Keratinocyte (primary cell): ENCODE measurements at regions not wholly inside any gene's neighbourhood (a gene's known extent, or its start where the extent isn't known, plus 50 kb on each side); places are given as distances from the start of the nearest gene placed in this dataset.

Experiments used
- EZH2 ChIP-seq: IDR thresholded peaks from one replicate; pipeline ENCODE4 v1.6.1; 2012; ENCODE audit warnings: inconsistent platforms, mild to moderate bottlenecking, low read length, moderate library complexity
- TF ChIP-seq, protein P1 (sequence below), 3 experiments: IDR thresholded peaks in 1 of 3; conservative IDR thresholded peaks in 1 of 3; optimal IDR thresholded peaks in 1 of 3; 2 replicates in 2 of 3; 3 replicates in 1 of 3; pipeline versions ENCODE3 to v1.5.1; 2011; ENCODE audit warnings: low read length in 3 of 3, mild to moderate bottlenecking in 3 of 3, moderate library complexity in 2 of 3, control low read depth in 1 of 3, inconsistent platforms in 1 of 3; ENCODE audit not compliant: insufficient read depth in 2 of 3; ENCODE audit errors: extremely low read depth in 1 of 3

DNA sequence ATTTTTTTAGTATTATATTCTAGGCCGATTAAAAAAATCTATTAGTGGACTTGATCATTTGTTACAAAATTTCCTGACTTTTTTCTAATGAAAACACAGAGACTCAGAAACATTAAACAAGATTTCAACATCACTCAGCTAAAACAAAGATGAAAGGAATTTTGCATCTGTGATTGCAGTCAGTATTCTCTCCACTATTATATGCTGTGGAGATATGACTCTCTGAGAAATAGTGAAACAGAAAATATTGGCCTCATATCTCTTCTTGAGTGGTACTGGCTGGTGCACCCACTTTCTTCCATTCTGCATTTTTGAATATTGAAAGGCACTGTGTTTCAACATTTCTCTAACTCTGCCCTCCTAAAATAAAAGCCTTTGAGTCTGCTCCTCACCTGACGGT, 914.2 kb downstream of the TSN start:
- TF ChIP-seq, protein P1, sequence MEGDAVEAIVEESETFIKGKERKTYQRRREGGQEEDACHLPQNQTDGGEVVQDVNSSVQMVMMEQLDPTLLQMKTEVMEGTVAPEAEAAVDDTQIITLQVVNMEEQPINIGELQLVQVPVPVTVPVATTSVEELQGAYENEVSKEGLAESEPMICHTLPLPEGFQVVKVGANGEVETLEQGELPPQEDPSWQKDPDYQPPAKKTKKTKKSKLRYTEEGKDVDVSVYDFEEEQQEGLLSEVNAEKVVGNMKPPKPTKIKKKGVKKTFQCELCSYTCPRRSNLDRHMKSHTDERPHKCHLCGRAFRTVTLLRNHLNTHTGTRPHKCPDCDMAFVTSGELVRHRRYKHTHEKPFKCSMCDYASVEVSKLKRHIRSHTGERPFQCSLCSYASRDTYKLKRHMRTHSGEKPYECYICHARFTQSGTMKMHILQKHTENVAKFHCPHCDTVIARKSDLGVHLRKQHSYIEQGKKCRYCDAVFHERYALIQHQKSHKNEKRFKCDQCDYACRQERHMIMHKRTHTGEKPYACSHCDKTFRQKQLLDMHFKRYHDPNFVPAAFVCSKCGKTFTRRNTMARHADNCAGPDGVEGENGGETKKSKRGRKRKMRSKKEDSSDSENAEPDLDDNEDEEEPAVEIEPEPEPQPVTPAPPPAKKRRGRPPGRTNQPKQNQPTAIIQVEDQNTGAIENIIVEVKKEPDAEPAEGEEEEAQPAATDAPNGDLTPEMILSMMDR (optimal IDR thresholded peaks at IDR 0.05 in 1 of 3, IDR thresholded peaks at IDR 0.05 in 1 of 3, conservative IDR thresholded peaks at IDR 0.05 in 1 of 3; ENCODE audit: extremely low read depth in 1 of 3, insufficient read depth in 2 of 3, low read length in 3 of 3): no peak
- no peak for TF ChIP-seq EZH2
